ENCODE measurements at regions not wholly inside any gene's neighbourhood (a gene's known extent, or its start where the extent isn't known, plus 50 kb on each side); places are given as distances from the start of the nearest gene placed in this dataset.
"Not testable (repeated sequence)": the region's sequence is repeated elsewhere in the genome, so short reads cannot be mapped to it uniquely, and the experiment has no call there.

GRCh38 chr6:34640074-34640849 is 56.3 kb downstream of the ILRUN start:
- not testable (repeated sequence) for TF ChIP-seq CREB5 (CRISPR knock-in tag; IDR thresholded peaks at IDR 0.05; ENCODE audit: low read depth); PATZ1 (CRISPR knock-in tag; IDR thresholded peaks at IDR 0.05; ENCODE audit: borderline replicate concordance)
